Cardiac muscle cell (in vitro differentiated cells and primary cell): ENCODE measurements at regions not wholly inside any gene's neighbourhood (a gene's known extent, or its start where the extent isn't known, plus 50 kb on each side); places are given as distances from the start of the nearest gene placed in this dataset.

Experiments
- DNase-seq, 2 donors: peaks; one replicate each; pipeline versions ENCODE4 v3.0.0 to v3.0.0-alpha.2; 2010 to 2017; ENCODE audit warnings: low read depth in 1 of 2, low spot score in 1 of 2
- H3K27ac ChIP-seq: fragments of 200-600 bp; sonication (generic); 2 replicates; pipeline ENCODE4 v1.5.1; 2016
- H3K27me3 ChIP-seq: fragments of 200-600 bp; sonication (generic); 2 replicates; pipeline ENCODE4 v1.6.0; 2016; ENCODE audit warnings: control low read depth
- H3K36me3 ChIP-seq: fragments of 200-600 bp; sonication (generic); 2 replicates; pipeline ENCODE4 v1.5.1; 2016; ENCODE audit warnings: control low read depth
- H3K4me1 ChIP-seq: fragments of 200-600 bp; sonication (generic); 2 replicates; pipeline ENCODE4 v1.8.1; 2017; ENCODE audit warnings: low read depth, mild to moderate bottlenecking, mixed run types
- H3K4me3 ChIP-seq: fragments of 200-600 bp; sonication (generic); 2 replicates; pipeline ENCODE4 v1.5.1; 2016; ENCODE audit warnings: mild to moderate bottlenecking
- H3K9me3 ChIP-seq: fragments of 200-600 bp; sonication (generic); 2 replicates; pipeline ENCODE4 v1.5.1; 2017; ENCODE audit warnings: low read depth, mild to moderate bottlenecking, control low read depth
- TF ChIP-seq, protein P1 (sequence below): IDR thresholded peaks from 2 replicates; pipeline ENCODE4 v1.5.1; 2012; ENCODE audit warnings: low read depth, mild to moderate bottlenecking, low read length

GRCh38 chr2:160940699-160941098 lies 219.5 kb upstream of the TANK start:
- Histone ChIP-seq H3K36me3 (no peaks in the 10 kb centered on the region), H3K4me3 (no peak overlapping the region), H3K27me3 (no peaks in the 10 kb centered on the region), H3K4me1 (no peaks in the 10 kb centered on the region), H3K9me3 (no peaks in the 10 kb centered on the region), H3K27ac (no peak overlapping the region)
- TF ChIP-seq, protein P1, sequence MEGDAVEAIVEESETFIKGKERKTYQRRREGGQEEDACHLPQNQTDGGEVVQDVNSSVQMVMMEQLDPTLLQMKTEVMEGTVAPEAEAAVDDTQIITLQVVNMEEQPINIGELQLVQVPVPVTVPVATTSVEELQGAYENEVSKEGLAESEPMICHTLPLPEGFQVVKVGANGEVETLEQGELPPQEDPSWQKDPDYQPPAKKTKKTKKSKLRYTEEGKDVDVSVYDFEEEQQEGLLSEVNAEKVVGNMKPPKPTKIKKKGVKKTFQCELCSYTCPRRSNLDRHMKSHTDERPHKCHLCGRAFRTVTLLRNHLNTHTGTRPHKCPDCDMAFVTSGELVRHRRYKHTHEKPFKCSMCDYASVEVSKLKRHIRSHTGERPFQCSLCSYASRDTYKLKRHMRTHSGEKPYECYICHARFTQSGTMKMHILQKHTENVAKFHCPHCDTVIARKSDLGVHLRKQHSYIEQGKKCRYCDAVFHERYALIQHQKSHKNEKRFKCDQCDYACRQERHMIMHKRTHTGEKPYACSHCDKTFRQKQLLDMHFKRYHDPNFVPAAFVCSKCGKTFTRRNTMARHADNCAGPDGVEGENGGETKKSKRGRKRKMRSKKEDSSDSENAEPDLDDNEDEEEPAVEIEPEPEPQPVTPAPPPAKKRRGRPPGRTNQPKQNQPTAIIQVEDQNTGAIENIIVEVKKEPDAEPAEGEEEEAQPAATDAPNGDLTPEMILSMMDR, result no peak
- DNase-seq, result no peak

DNA sequence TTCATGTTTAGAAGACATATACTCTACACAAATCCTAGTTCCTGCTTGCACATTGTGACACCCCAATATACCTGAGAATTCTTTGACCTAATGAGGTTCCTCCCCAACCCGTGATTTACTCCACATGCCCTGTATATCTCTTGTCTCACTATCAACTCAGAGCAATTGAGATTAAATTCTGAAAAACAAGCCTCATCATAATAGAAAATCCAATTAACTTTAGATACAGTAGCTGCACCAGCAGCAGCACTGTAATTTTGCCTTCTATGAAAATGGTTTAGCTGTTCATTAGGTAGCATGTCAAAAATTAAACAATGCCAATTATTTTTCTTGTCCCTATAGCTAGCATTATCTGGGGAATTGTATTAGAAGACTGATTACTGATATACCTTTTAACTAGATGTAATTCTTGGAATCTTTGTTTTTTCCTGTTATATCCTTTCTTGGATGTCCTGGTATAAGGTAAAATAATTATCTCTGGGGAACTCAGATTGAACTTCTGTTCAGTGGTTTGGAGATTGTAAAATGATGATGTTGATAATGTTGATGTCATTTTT lies 218.9 kb upstream of the TANK start:
- no peaks in the 10 kb centered on the region for H3K9me3 ChIP-seq
- no peak overlapping the region for H3K4me3 ChIP-seq
- TF ChIP-seq, protein P1, result no peak
- no peaks in the 10 kb centered on the region for H3K36me3 ChIP-seq
- H3K4me1 ChIP-seq, result no peaks in the 10 kb centered on the region
- no peak overlapping the region for H3K27ac ChIP-seq
- H3K27me3 ChIP-seq, result no peaks in the 10 kb centered on the region
- DNase-seq, result no peak

DNA sequence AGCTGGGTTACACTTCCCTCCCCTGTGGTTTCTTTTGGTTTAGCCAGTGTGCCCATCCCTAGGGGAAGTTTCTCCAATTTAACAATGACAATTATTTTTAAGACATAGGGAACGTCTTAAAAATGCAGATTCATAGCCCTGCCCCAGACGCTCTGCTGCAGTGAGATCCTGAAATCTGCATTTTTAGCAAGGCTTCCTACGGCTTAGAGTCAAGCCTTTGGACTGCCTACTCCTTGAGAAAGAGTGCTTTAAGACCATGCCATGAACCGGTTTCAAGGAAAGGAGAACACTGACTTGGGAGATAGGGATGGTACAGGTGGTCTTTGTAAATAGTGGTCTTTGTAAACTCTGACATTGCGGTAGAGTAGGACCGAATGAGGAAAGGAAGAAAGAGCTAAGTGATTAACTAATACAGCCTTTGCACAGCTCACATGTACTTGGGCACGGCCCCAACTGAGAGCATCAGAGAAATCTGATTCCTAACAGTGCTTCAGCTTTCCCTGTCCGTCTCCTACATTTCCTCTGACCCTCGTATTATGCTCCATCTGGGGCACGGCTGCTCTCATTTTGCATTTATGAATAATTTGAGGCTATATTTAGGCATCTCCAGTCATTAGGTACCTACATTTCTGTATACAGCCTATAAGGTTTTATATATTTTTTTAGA lies 217.6 kb upstream of the TANK start:
- no peak overlapping the region for H3K4me3 ChIP-seq
- no peaks in the 10 kb centered on the region for H3K27me3 ChIP-seq

GRCh38 chr2:160943414-160943813 lies 216.8 kb upstream of the TANK start:
- Histone ChIP-seq H3K36me3 (no peaks in the 10 kb centered on the region), H3K27me3 (no peaks in the 10 kb centered on the region), H3K9me3 (no peaks in the 10 kb centered on the region), H3K4me1 (no peaks in the 10 kb centered on the region), H3K4me3 (no peak overlapping the region), H3K27ac (no peak overlapping the region)
- TF ChIP-seq, protein P1, result no peak
- DNase-seq, result no peak

More for the DNA sequence above, 217.6 kb upstream of the TANK start:
- Histone ChIP-seq H3K9me3 (no peaks in the 10 kb centered on the region), H3K27ac (no peak overlapping the region), H3K4me1 (no peaks in the 10 kb centered on the region), H3K36me3 (no peaks in the 10 kb centered on the region)
- DNase-seq, result no peak
- TF ChIP-seq, protein P1, result no peak

DNA sequence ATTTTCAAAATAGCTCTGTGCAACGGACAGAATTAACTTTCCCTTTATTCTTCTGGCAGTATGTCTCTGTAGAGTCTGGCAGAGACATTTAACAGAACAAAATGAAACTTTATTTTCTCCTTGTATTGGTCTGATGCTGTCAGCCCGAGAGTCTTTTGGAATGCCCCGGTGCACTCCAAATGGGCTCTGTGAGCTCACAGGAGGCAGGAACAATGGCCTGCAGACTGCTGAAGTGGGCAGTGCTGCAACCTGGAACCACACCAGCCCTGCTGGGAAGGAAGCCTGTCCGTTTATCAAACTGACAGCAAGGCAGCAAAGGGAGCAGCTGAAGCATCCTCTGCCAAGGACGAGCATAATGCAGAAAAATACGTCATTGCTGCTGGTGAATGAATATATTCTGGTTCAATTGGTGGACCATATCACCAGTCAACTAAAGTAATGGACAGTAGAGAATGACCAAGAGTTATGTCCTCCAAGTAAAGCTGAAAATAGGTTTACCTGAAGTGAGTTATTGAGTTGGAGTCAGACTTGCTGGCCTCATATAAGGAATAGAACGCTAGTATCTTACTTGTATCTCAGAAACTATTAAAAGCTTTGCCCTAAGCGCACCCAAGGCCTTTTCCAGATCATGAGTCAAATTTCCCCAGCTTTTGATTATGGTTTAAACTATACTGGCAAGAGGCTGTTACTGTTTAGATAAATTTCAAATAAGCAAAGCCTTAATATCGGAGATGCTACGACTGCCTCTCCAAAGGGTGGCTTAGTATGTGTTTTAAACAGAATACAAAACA lies 207.6 kb upstream of the TANK start:
- H3K4me3 ChIP-seq, result no peak overlapping the region
- TF ChIP-seq, protein P1, result no peak
- no peaks in the 10 kb centered on the region for H3K36me3 ChIP-seq
- no peak overlapping the region for H3K27ac ChIP-seq
- H3K4me1 ChIP-seq, result no peaks in the 10 kb centered on the region
- peak in 1 of 2 donors; percentile 40 for DNase-seq
- no peaks in the 10 kb centered on the region for H3K27me3 ChIP-seq
- H3K9me3 ChIP-seq, result peaks cover 2% of the 10 kb centered on the region
